Neural cell (in vitro differentiated cells): ENCODE measurements at regions not wholly inside any gene's neighbourhood (a gene's known extent, or its start where the extent isn't known, plus 50 kb on each side); places are given as distances from the start of the nearest gene placed in this dataset.

Experiments
- H2AFZ ChIP-seq: fragments of 200-600, 300-800 bp; sonication (generic), shearing (Covaris generic); 2 replicates; pipeline ENCODE4 v1.6.0; 2014; ENCODE audit warnings: low read depth, mild to moderate bottlenecking, antibody characterized with exemption, low read length, moderate library complexity
- H3F3A ChIP-seq: fragments of 200-600 bp; shearing (Covaris generic); 2 replicates; pipeline ENCODE4 v1.6.1; 2016; ENCODE audit warnings: mild to moderate bottlenecking, moderate library complexity, mixed read lengths, antibody characterized with exemption, low read length; ENCODE audit not compliant: insufficient read depth, poor library complexity, severe bottlenecking
- H3K27ac ChIP-seq: fragments of 200-600, 300-800 bp; sonication (generic), shearing (Covaris generic); 2 replicates; pipeline ENCODE4 v1.5.1; 2014; ENCODE audit warnings: mild to moderate bottlenecking, low read length, moderate library complexity
- H3K27me3 ChIP-seq: fragments of 300-800, 200-600 bp; sonication (generic), shearing (Covaris generic); 2 replicates; pipeline ENCODE4 v1.6.0; 2014; ENCODE audit warnings: mild to moderate bottlenecking, low read depth, low read length, moderate library complexity; ENCODE audit not compliant: insufficient read depth
- H3K36me3 ChIP-seq: fragments of 300-800, 200-600 bp; sonication (generic), shearing (Covaris generic); 2 replicates; pipeline ENCODE4 v1.5.1; 2014; ENCODE audit warnings: mild to moderate bottlenecking, antibody characterized with exemption, low read length, moderate library complexity; ENCODE audit not compliant: insufficient read depth
- H3K4me2 ChIP-seq: fragments of 300-800, 200-600 bp; sonication (generic), shearing (Covaris generic); 2 replicates; pipeline ENCODE4 v1.6.0; 2014; ENCODE audit warnings: mild to moderate bottlenecking, low read length
- H3K4me3 ChIP-seq: fragments of 300-800, 200-600 bp; sonication (generic), shearing (Covaris generic); 2 replicates; pipeline ENCODE4 v1.5.1; 2014; ENCODE audit warnings: mild to moderate bottlenecking, low read length, moderate library complexity
- H3K79me2 ChIP-seq: fragments of 200-600 bp; shearing (Covaris generic); replicated peaks from 2 replicates; pipeline ENCODE4 v1.6.0; 2014; ENCODE audit warnings: mild to moderate bottlenecking, low read length, moderate library complexity; ENCODE audit not compliant: insufficient read depth
- H3K9ac ChIP-seq: fragments of 300-800, 200-600 bp; sonication (generic), shearing (Covaris generic); 2 replicates; pipeline ENCODE4 v1.6.1; 2016; ENCODE audit warnings: mild to moderate bottlenecking, low read length, mixed read lengths
- H3K9me2 ChIP-seq: fragments of 200-600 bp; shearing (Covaris generic); 2 replicates; pipeline ENCODE4 v1.6.1; 2016; ENCODE audit warnings: mild to moderate bottlenecking, low read length, mixed read lengths; ENCODE audit not compliant: insufficient read depth
- H3K9me3 ChIP-seq: fragments of 200-600, 300-800 bp; sonication (generic), shearing (Covaris generic); 2 replicates; pipeline ENCODE4 v1.6.1; 2016; ENCODE audit warnings: mild to moderate bottlenecking, mixed run types, low read length, moderate library complexity, mixed read lengths
- H4K20me1 ChIP-seq: fragments of 200-600 bp; shearing (Covaris generic); 2 replicates; pipeline ENCODE4 v1.6.1; 2016; ENCODE audit warnings: mild to moderate bottlenecking, mixed run types; ENCODE audit not compliant: insufficient read depth
- EP300 ChIP-seq: fragments of 450-650 bp; conservative IDR thresholded peaks from 2 replicates; pipeline ENCODE4 v1.6.1; 2014; ENCODE audit warnings: antibody characterized with exemption, mild to moderate bottlenecking, moderate library complexity; ENCODE audit not compliant: poor library complexity, severe bottlenecking
- EZH2 ChIP-seq: fragments of 200-600, 300-800 bp; shearing (Covaris generic), sonication (generic); IDR thresholded peaks from 2 replicates; pipeline ENCODE4 v1.6.1; 2014; ENCODE audit warnings: antibody characterized with exemption, low read length, borderline replicate concordance, mild to moderate bottlenecking; ENCODE audit not compliant: insufficient read depth, poor library complexity, severe bottlenecking
- MXI1 ChIP-seq: fragments of 450-650 bp; conservative IDR thresholded peaks from 2 replicates; pipeline ENCODE4 v1.6.1; 2014; ENCODE audit warnings: antibody characterized with exemption, mild to moderate bottlenecking; ENCODE audit not compliant: poor library complexity, severe bottlenecking
- POLR2AphosphoS5 ChIP-seq: IDR thresholded peaks from 2 replicates; pipeline ENCODE4 v1.6.1; 2012
- RAD21 ChIP-seq: fragments of 450-650 bp; conservative IDR thresholded peaks from 2 replicates; pipeline ENCODE4 v1.6.1; 2014; ENCODE audit warnings: antibody characterized with exemption, mild to moderate bottlenecking, moderate library complexity
- REST ChIP-seq: IDR thresholded peaks from 2 replicates; pipeline ENCODE4 v1.6.1; 2012; ENCODE audit warnings: borderline replicate concordance
- SMC3 ChIP-seq: fragments of 450-650 bp; conservative IDR thresholded peaks from 2 replicates; pipeline ENCODE4 v1.6.1; 2014; ENCODE audit warnings: antibody characterized with exemption, mild to moderate bottlenecking, moderate library complexity; ENCODE audit not compliant: poor library complexity
- TAF1 ChIP-seq: IDR thresholded peaks from 2 replicates; pipeline ENCODE4 v1.6.1; 2012; ENCODE audit warnings: low read depth
- TF ChIP-seq, protein P1 (sequence below): fragments of 450-650 bp; IDR thresholded peaks from 2 replicates; pipeline ENCODE4 v1.5.1; 2014; ENCODE audit warnings: antibody characterized with exemption, mild to moderate bottlenecking, moderate library complexity; ENCODE audit not compliant: poor library complexity, severe bottlenecking

- H2AFZ ChIP-seq, result no peak overlapping the region
- no peaks in the 10 kb centered on the region for H4K20me1 ChIP-seq
- H3K36me3 ChIP-seq, result no peaks in the 10 kb centered on the region
- no peak overlapping the region for H3K4me2 ChIP-seq
- H3K27me3 ChIP-seq, result no peaks in the 10 kb centered on the region
- no peaks in the 10 kb centered on the region for H3F3A ChIP-seq
- H3K27ac ChIP-seq, result no peak overlapping the region
- no peaks in the 10 kb centered on the region for H3K9me2 ChIP-seq
- H3K4me3 ChIP-seq, result no peak overlapping the region
- TF ChIP-seq RAD21 (no peak), POLR2AphosphoS5 (no peak), EP300 (no peak), SMC3 (no peak)
- TF ChIP-seq, protein P1, sequence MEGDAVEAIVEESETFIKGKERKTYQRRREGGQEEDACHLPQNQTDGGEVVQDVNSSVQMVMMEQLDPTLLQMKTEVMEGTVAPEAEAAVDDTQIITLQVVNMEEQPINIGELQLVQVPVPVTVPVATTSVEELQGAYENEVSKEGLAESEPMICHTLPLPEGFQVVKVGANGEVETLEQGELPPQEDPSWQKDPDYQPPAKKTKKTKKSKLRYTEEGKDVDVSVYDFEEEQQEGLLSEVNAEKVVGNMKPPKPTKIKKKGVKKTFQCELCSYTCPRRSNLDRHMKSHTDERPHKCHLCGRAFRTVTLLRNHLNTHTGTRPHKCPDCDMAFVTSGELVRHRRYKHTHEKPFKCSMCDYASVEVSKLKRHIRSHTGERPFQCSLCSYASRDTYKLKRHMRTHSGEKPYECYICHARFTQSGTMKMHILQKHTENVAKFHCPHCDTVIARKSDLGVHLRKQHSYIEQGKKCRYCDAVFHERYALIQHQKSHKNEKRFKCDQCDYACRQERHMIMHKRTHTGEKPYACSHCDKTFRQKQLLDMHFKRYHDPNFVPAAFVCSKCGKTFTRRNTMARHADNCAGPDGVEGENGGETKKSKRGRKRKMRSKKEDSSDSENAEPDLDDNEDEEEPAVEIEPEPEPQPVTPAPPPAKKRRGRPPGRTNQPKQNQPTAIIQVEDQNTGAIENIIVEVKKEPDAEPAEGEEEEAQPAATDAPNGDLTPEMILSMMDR, result no peak
- H3K79me2 ChIP-seq, result no peaks in the 10 kb centered on the region
- H3K9me3 ChIP-seq, result no peaks in the 10 kb centered on the region
- no peak overlapping the region for H3K9ac ChIP-seq
Measured at GRCh38 chr18:53664575-53664974, 559.9 kb downstream of the MBD2 start.

DNA sequence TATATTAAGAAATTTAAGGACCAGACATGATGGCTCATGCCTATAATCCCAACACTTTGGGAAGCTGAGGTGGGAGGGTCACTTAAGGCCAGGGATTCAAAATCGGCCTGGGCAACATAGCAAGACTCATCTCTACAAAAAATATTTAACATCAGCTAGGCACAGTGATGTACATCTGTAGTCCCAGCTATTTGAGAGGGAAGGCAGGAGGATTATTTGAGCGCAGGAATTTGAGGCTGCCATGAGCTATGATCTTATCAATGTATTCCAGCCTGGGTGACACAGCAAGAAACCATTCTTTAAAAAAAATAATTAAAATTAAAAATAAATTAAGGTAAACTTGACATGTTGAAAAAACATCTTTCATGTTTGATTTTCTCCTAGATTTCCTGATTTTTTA is 564.2 kb downstream of the MBD2 start:
- no peak overlapping the region for H3K4me3 ChIP-seq
- H2AFZ ChIP-seq, result no peak overlapping the region
- no peaks in the 10 kb centered on the region for H4K20me1 ChIP-seq
- H3K9me2 ChIP-seq, result no peaks in the 10 kb centered on the region
- H3K79me2 ChIP-seq, result no peaks in the 10 kb centered on the region
- H3K27ac ChIP-seq, result no peak overlapping the region
- no peaks in the 10 kb centered on the region for H3F3A ChIP-seq
- no peak overlapping the region for H3K9ac ChIP-seq
- TF ChIP-seq REST (no peak), EP300 (no peak), SMC3 (no peak), EZH2 (no peak), MXI1 (no peak), TAF1 (no peak), POLR2AphosphoS5 (no peak), RAD21 (no peak)
- TF ChIP-seq, protein P1, result no peak
- H3K36me3 ChIP-seq, result no peaks in the 10 kb centered on the region
- no peaks in the 10 kb centered on the region for H3K27me3 ChIP-seq
- no peaks in the 10 kb centered on the region for H3K9me3 ChIP-seq
- no peak overlapping the region for H3K4me2 ChIP-seq
